ENCODE measurements at regions not wholly inside any gene's neighbourhood (a gene's known extent, or its start where the extent isn't known, plus 50 kb on each side); places are given as distances from the start of the nearest gene placed in this dataset.

DNA sequence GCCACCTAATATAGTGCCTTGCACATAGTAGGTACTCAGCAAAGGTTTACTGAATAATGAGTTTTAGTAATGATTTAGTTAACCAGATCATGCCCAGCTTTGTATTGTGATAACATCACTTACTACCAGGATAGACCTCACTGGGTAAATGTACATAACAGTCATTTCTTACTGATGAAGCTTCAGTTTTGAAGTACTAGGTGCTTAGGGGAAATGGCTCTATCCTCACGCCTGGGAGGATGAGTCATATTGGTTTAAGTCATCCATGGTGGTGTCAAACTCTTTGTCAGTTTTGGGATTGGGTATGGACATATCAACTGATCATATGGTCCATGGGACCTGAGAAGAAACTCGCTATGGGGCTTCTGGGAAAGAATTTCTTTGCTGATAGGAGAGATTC lies 90.6 kb upstream of the USP24 start:
- H4K8ac ChIP-seq (replicated peaks; ENCODE audit: insufficient read length, low read depth, low read length), result no peak overlapping the region

More for the DNA sequence above, 90.6 kb upstream of the USP24 start:
- no peak overlapping the region for H3K9ac ChIP-seq (ENCODE audit: extremely low read depth, insufficient read length, low read length)
- H3K9me3 ChIP-seq (ENCODE audit: control insufficient read depth, low read depth, low read length), result no peaks in the 10 kb centered on the region
- H3K4me1 ChIP-seq (ENCODE audit: insufficient read depth, low read length), result no peaks in the 10 kb centered on the region
- Mint-ChIP-seq H3K27ac (no peak overlapping the region), H3K27me3 (ENCODE audit: low read depth) (peaks cover 7% of the 10 kb centered on the region), H3K36me3 (ENCODE audit: insufficient read depth in 1 of 3, low read depth in 3 of 3) (no peaks in the 10 kb centered on the region), H3K9me3 (no peaks in the 10 kb centered on the region), H3K4me3 (no peak overlapping the region), H3K4me1 (peaks cover 0 to 13% of the 10 kb centered on the region in 2 experiments; a peak in 2 of 4 replicates)
- H3K27me3 ChIP-seq (ENCODE audit: insufficient read depth, low read length), result no peaks in the 10 kb centered on the region
- no peak overlapping the region for H2BK15ac ChIP-seq (ENCODE audit: low read depth, low read length)
- no CpG with 5 or more reads among the region's 2 CpGs for WGBS (ENCODE audit: extremely low coverage, insufficient read length, low lambda C conversion rate)
- H3K23me2 ChIP-seq (ENCODE audit: insufficient read length, low read depth, low read length, poor library complexity, severe bottlenecking), result no peaks in the 10 kb centered on the region
- H2BK12ac ChIP-seq (ENCODE audit: insufficient read length, low read depth, low read length), result no peak overlapping the region
- H3K14ac ChIP-seq (ENCODE audit: insufficient read depth, low read length), result no peak overlapping the region
- H2BK5ac ChIP-seq (ENCODE audit: insufficient read length, low read length), result no peak overlapping the region
- H3T11ph ChIP-seq (ENCODE audit: low read length), result no peak overlapping the region
- H3K79me1 ChIP-seq (ENCODE audit: insufficient read depth, low read depth, low read length, poor library complexity, severe bottlenecking), result no peaks in the 10 kb centered on the region
- no peak overlapping the region for H4K91ac ChIP-seq (ENCODE audit: insufficient read length, low read depth, low read length)
- H3K4ac ChIP-seq (ENCODE audit: low read depth, low read length), result no peak overlapping the region
- H3K27ac ChIP-seq (ENCODE audit: insufficient read length, low read depth, low read length), result no peak overlapping the region
- no peak overlapping the region for H3K56ac ChIP-seq (ENCODE audit: insufficient read length, low read depth, low read length)
- no peak overlapping the region for H4K5ac ChIP-seq (ENCODE audit: insufficient read length, low read depth, low read length)
- no peaks in the 10 kb centered on the region for H4K20me1 ChIP-seq (ENCODE audit: control insufficient read depth, insufficient read depth, insufficient read length)
- no peak overlapping the region for H2BK120ac ChIP-seq (ENCODE audit: low read depth, low read length, poor library complexity, severe bottlenecking)
- H2AK5ac ChIP-seq (ENCODE audit: insufficient read length, low read length), result no peak overlapping the region
- no peaks in the 10 kb centered on the region for H3K79me2 ChIP-seq (ENCODE audit: insufficient read depth, low read length)
- no peak overlapping the region for H2BK20ac ChIP-seq (ENCODE audit: low read depth, low read length, poor library complexity, severe bottlenecking)
- DNase-seq, result no peak
- no peak for TF ChIP-seq CTCF (conservative IDR thresholded peaks at IDR 0.05)
- no peak overlapping the region for H2AFZ ChIP-seq (ENCODE audit: low read length)
- no peak overlapping the region for H3K18ac ChIP-seq (ENCODE audit: insufficient read length, low read depth, low read length)
- no peak overlapping the region for H3K4me2 ChIP-seq (ENCODE audit: insufficient read depth, insufficient read length, low read length)
- H3K23ac ChIP-seq (ENCODE audit: insufficient read length, low read depth, low read length), result no peak overlapping the region

All from H9 (cell line).